PC-9 (cell line): ENCODE measurements at regions not wholly inside any gene's neighbourhood (a gene's known extent, or its start where the extent isn't known, plus 50 kb on each side); places are given as distances from the start of the nearest gene placed in this dataset.

ENCODE experiments used
- BruUV-seq: library from RNA; stranded (reverse); fragments of 400-500 nt; replicated peaks from 2 replicates; lab custom pipeline; 2021; lab: Mats Ljungman, UMichigan
- CTCF ChIA-PET: fragments of 300-600 bp; sonication (Branson Sonifier 250); formaldehyde crosslinking; loops from one replicate; lab custom pipeline; 2022; ENCODE audit warnings: antibody characterized with exemption; lab: Charles Lee
- POLR2A ChIA-PET: fragments of 300-600 bp; sonication (Branson Sonifier 250); formaldehyde crosslinking; loops from one replicate; lab custom pipeline; 2022; ENCODE audit warnings: antibody characterized with exemption; ENCODE audit not compliant: unreplicated experiment; lab: Charles Lee
- DNase-seq, 2 experiments: peaks; one replicate each; pipeline versions ENCODE4 v3.0.0 to v3.0.0-alpha.2; 2015 to 2022; ENCODE audit warnings: mixed read lengths in 1 of 2
- H2AFZ ChIP-seq: fragments of 200-600 bp; sonication (generic); 2 replicates; pipeline ENCODE4 v1.8.1; 2017; ENCODE audit warnings: antibody characterized with exemption
- H3F3A ChIP-seq: fragments of 200-600 bp; sonication (generic); 2 replicates; pipeline ENCODE4 v1.8.1; 2017; ENCODE audit warnings: antibody characterized with exemption, mild to moderate bottlenecking, low read depth; ENCODE audit not compliant: insufficient read depth
- H3K27ac ChIP-seq: fragments of 200-600 bp; sonication (generic); 2 replicates; pipeline ENCODE4 v1.6.1; 2016; ENCODE audit warnings: mixed run types
- H3K27me3 ChIP-seq: fragments of 200-600 bp; sonication (generic); 2 replicates; pipeline ENCODE4 v1.6.1; 2016; ENCODE audit warnings: low read depth, mixed run types; ENCODE audit not compliant: insufficient read depth
- H3K36me3 ChIP-seq: fragments of 200-600 bp; sonication (generic); 2 replicates; pipeline ENCODE4 v1.6.1; 2016; ENCODE audit warnings: low read depth, mixed run types
- H3K4me1 ChIP-seq: fragments of 200-600 bp; sonication (generic); replicated peaks from 2 replicates; pipeline ENCODE4 v1.6.1; 2016; ENCODE audit warnings: mixed run types; ENCODE audit not compliant: insufficient read depth
- H3K4me2 ChIP-seq: fragments of 200-600 bp; sonication (generic); 2 replicates; pipeline ENCODE4 v1.6.1; 2017; ENCODE audit warnings: mixed run types
- H3K4me3 ChIP-seq: fragments of 200-600 bp; sonication (generic); 2 replicates; pipeline ENCODE4 v1.6.1; 2016; ENCODE audit warnings: mixed run types
- H3K79me2 ChIP-seq: fragments of 200-600 bp; sonication (generic); 2 replicates; pipeline ENCODE4 v1.6.1; 2017; ENCODE audit warnings: low read depth, mixed run types
- H3K9me2 ChIP-seq: fragments of 200-600 bp; sonication (generic); 2 replicates; pipeline ENCODE4 v1.8.1; 2017; ENCODE audit warnings: mild to moderate bottlenecking; ENCODE audit not compliant: insufficient read depth
- H3K9me3 ChIP-seq: fragments of 200-600 bp; sonication (generic); 2 replicates; pipeline ENCODE4 v1.8.1; 2016; ENCODE audit warnings: low read depth; ENCODE audit not compliant: insufficient read depth
- H4K20me1 ChIP-seq: fragments of 200-600 bp; sonication (generic); 2 replicates; pipeline ENCODE4 v1.8.1; 2017; ENCODE audit not compliant: insufficient read depth
- EZH2 ChIP-seq: fragments of 200-600 bp; sonication (generic); IDR thresholded peaks from 2 replicates; pipeline ENCODE4 v1.8.0; 2017; ENCODE audit warnings: antibody characterized with exemption, low read depth
- intact Hi-C: fragments of 100-400 bp; cut with micrococcal nuclease; formaldehyde crosslinking; loops from one replicate; pipeline ENCODE4 v1.10.0; 2022; ENCODE audit not compliant: unreplicated experiment
- TF ChIP-seq, protein P1 (sequence below): fragments of 200-600 bp; sonication (generic); conservative IDR thresholded peaks from 2 replicates; pipeline ENCODE4 v1.6.1; 2017; ENCODE audit warnings: mixed run types, antibody characterized with exemption, mild to moderate bottlenecking, moderate library complexity

DNA sequence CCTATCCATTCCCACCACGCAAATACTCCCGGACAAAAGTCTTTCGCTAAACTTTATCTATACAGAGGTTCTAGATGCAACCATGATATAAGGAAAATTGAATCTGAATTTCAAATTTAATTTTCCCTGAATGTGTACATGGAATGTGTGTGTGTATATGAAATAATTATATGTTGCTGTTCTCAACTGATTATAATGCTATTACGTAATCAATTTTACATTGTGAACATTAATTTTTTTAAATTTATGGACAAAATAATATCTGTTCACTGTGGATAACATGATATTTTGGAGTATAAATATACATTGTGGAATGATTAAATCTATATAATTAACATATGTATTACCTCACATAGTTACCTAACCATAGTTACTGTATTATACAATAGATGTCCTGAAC lies 1250.6 kb downstream of the EFNA5 start:
- H3K9me3 ChIP-seq = no peaks in the 10 kb centered on the region
- BruUV-seq = no TSS peak
- H3K4me2 ChIP-seq = no peak overlapping the region
- peaks cover 9% of the 10 kb centered on the region for H3K4me1 ChIP-seq
- ChIA-PET CTCF (no interaction called here), POLR2A (no interaction called here)
- TF ChIP-seq, protein P1, sequence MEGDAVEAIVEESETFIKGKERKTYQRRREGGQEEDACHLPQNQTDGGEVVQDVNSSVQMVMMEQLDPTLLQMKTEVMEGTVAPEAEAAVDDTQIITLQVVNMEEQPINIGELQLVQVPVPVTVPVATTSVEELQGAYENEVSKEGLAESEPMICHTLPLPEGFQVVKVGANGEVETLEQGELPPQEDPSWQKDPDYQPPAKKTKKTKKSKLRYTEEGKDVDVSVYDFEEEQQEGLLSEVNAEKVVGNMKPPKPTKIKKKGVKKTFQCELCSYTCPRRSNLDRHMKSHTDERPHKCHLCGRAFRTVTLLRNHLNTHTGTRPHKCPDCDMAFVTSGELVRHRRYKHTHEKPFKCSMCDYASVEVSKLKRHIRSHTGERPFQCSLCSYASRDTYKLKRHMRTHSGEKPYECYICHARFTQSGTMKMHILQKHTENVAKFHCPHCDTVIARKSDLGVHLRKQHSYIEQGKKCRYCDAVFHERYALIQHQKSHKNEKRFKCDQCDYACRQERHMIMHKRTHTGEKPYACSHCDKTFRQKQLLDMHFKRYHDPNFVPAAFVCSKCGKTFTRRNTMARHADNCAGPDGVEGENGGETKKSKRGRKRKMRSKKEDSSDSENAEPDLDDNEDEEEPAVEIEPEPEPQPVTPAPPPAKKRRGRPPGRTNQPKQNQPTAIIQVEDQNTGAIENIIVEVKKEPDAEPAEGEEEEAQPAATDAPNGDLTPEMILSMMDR = no peak
- no peak for TF ChIP-seq EZH2
- no peaks in the 10 kb centered on the region for H4K20me1 ChIP-seq
- intact Hi-C loops = no loop called here
- H3K79me2 ChIP-seq = no peaks in the 10 kb centered on the region
- H3K4me3 ChIP-seq = no peak overlapping the region
- DNase-seq = no peak
- no peak overlapping the region for H3K27ac ChIP-seq
- no peaks in the 10 kb centered on the region; the same call in 1 of the 2 replicates for H3F3A ChIP-seq
- no peak overlapping the region for H2AFZ ChIP-seq
- no peaks in the 10 kb centered on the region for H3K36me3 ChIP-seq
- no peaks in the 10 kb centered on the region for H3K27me3 ChIP-seq
- no peaks in the 10 kb centered on the region for H3K9me2 ChIP-seq

DNA sequence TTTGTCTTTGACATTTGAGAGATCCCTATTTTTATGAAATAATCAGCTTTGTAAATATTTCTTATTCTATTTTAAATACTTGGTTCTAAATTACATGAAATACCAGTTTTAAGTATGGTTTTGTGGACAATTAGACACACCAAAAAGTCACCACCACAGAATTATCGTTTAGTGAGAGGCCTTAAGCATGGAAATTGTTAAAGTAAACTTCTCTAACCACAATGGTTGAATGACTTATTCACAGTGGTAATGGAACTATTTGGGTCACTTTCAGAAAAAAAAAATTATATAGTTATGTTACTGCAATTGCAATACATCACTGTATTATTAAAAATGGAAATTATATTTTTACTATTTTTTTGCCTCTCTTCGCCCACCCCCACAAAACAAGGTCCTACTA lies 1252.5 kb downstream of the EFNA5 start:
- POLR2A ChIA-PET = no interaction called here
- intact Hi-C loops = loop anchor here (10.0 kb wide), 1 partner anchor 1157 kb away; no protein-coding TSS in a partner anchor
- CTCF ChIA-PET = no interaction called here
- Histone ChIP-seq H3K4me1 (peaks cover 12% of the 10 kb centered on the region), H3K27me3 (no peaks in the 10 kb centered on the region), H3K4me2 (no peak overlapping the region), H3K4me3 (no peak overlapping the region), H3F3A (no peaks in the 10 kb centered on the region; the same call in 1 of the 2 replicates), H3K9me2 (no peaks in the 10 kb centered on the region), H3K36me3 (no peaks in the 10 kb centered on the region), H3K27ac (no peak overlapping the region), H3K9me3 (no peaks in the 10 kb centered on the region), H2AFZ (no peak overlapping the region), H4K20me1 (no peaks in the 10 kb centered on the region), H3K79me2 (no peaks in the 10 kb centered on the region)
- no peak for DNase-seq
- TF ChIP-seq, protein P1 = no peak
- TF ChIP-seq EZH2 = no peak
- BruUV-seq = no TSS peak

DNA sequence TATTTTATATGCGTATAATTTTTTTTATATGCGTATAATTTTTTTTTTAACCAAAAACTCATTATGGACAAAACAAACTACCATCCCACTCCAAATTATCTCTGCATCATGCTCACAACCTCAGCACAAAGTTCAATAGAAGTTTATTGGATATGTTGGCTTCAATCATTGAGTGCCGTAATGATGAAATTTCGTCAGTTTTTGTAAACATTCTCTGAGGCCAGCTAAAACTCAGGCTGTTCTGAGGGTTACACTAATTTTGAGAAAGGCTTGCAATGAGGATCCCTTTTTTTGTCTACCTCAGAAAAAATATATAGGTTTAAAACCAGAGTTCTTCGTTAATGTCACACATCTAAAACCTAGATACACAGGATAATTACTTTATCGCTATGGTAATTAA lies 1253.2 kb downstream of the EFNA5 start:
- Histone ChIP-seq H2AFZ (no peak overlapping the region), H3K27ac (no peak overlapping the region), H3K9me2 (no peaks in the 10 kb centered on the region; the same call in 1 of the 2 replicates), H3K4me3 (no peak overlapping the region), H3K4me1 (peaks cover 12% of the 10 kb centered on the region), H3K9me3 (no peaks in the 10 kb centered on the region), H3K79me2 (no peaks in the 10 kb centered on the region), H3K36me3 (no peaks in the 10 kb centered on the region), H3K4me2 (no peak overlapping the region), H3K27me3 (no peaks in the 10 kb centered on the region), H4K20me1 (no peaks in the 10 kb centered on the region), H3F3A (no peaks in the 10 kb centered on the region; the same call in 1 of the 2 replicates)
- no peak for DNase-seq
- ChIA-PET POLR2A (no interaction called here), CTCF (no interaction called here)
- TF ChIP-seq EZH2 = no peak
- TF ChIP-seq, protein P1 = no peak
- BruUV-seq = no TSS peak
- intact Hi-C loops = loop anchor here (10.0 kb wide), 1 partner anchor 1157 kb away; no protein-coding TSS in a partner anchor
